Gastrocnemius medialis (tissue), 4 donors: ENCODE measurements at regions not wholly inside any gene's neighbourhood (a gene's known extent, or its start where the extent isn't known, plus 50 kb on each side); places are given as distances from the start of the nearest gene placed in this dataset.

ENCODE experiments used
- ATAC-seq, 2 donors: fragments of 150-250 bp; one replicate each; pipeline ENCODE4 v1.9.1; 2016
- DNase-seq, 2 donors: peaks; one replicate each; pipeline ENCODE4 v3.0.0-alpha.2; 2019
- H3K27ac ChIP-seq, 4 donors: fragments of 200-600 bp; sonication (generic); 1 replicate in 1 of 4; 2 replicates in 3 of 4; pipeline ENCODE4 v1.5.1; 2016 to 2018; ENCODE audit warnings: mild to moderate bottlenecking in 2 of 4, moderate library complexity in 1 of 4
- H3K27me3 ChIP-seq, 3 donors: fragments of 200-600 bp; sonication (generic) in 2 of 3; 1 replicate in 1 of 3; 2 replicates in 2 of 3; pipeline versions ENCODE4 v1.5.1 to v1.6.0; 2016 to 2019; ENCODE audit warnings: mild to moderate bottlenecking in 1 of 3, moderate library complexity in 1 of 3
- H3K36me3 ChIP-seq, 2 donors: fragments of 200-600 bp; sonication (generic) in 1 of 2; one replicate each; pipeline ENCODE4 v1.5.1; 2017 to 2018
- H3K4me1 ChIP-seq, 2 donors: fragments of 200-600 bp; sonication (generic) in 1 of 2; one replicate each; pipeline ENCODE4 v1.5.1; 2016 to 2017; ENCODE audit warnings: mild to moderate bottlenecking in 2 of 2
- H3K4me3 ChIP-seq, 4 donors: fragments of 200-600 bp; sonication (generic) in 3 of 4; 1 replicate in 1 of 4; 2 replicates in 3 of 4; pipeline ENCODE4 v1.5.1; 2016 to 2019; ENCODE audit warnings: mild to moderate bottlenecking in 2 of 4
- H3K9me3 ChIP-seq, 3 donors: fragments of 200-600 bp; sonication (generic) in 2 of 3; 1 replicate in 1 of 3; 2 replicates in 2 of 3; pipeline ENCODE4 v1.5.1; 2016 to 2019
- CTCF ChIP-seq, 5 experiments: fragments of 450-650 bp in 3 of 5; fragments of 200-600 bp in 2 of 5; sonication (generic) in 2 of 5; IDR thresholded peaks in 4 of 5; conservative IDR thresholded peaks in 1 of 5; 1 replicate in 4 of 5; 2 replicates in 1 of 5; pipeline ENCODE4 v1.5.1; 2016 to 2019; ENCODE audit warnings: antibody characterized with exemption in 5 of 5, mild to moderate bottlenecking in 3 of 5, moderate library complexity in 3 of 5
- POLR2A ChIP-seq, 2 donors: fragments of 450-650 bp; IDR thresholded peaks; one replicate each; pipeline ENCODE4 v1.6.1; 2017; ENCODE audit warnings: antibody characterized with exemption in 2 of 2, mild to moderate bottlenecking in 2 of 2, moderate library complexity in 2 of 2
- in situ Hi-C, 4 donors: fragments of 200-750 bp; cut with MboI; loops; one replicate each; pipeline versions ENCODE4 v1.15.0 to v1.8.0; 2017; ENCODE audit warnings: low sequenced_read_pairs in 4 of 4
- intact Hi-C: fragments of 100-400 bp; cut with DNase I; formaldehyde crosslinking; loops from one replicate; pipeline ENCODE4 v1.15.1; 2023; ENCODE audit warnings: low total_unique reads

GRCh38 chr10:90993340-90993739 is 72.5 kb upstream of the ANKRD1 start:
- Histone ChIP-seq H3K27me3 (no peaks in the 10 kb centered on the region), H3K27ac (no peak overlapping the region), H3K36me3 (no peaks in the 10 kb centered on the region), H3K4me3 (peak overlapping the region in 1 of 4 donors; percentile 4), H3K9me3 (no peaks in the 10 kb centered on the region), H3K4me1 (peaks cover 15 to 20% of the 10 kb centered on the region in 2 donors)
- DNase-seq (no peak), ATAC-seq (peak; percentile 62 to 72)
- intact Hi-C loops, result no loop called here
- in situ Hi-C loops, result no loop called here
- TF ChIP-seq CTCF (IDR thresholded peaks at IDR 0.05 in 4 of 5, conservative IDR thresholded peaks at IDR 0.05 in 1 of 5), result no peak
- TF ChIP-seq POLR2A (IDR thresholded peaks at IDR 0.05), result no peak

GRCh38 chr10:90997670-90998069 is 76.8 kb upstream of the ANKRD1 start:
- DNase-seq (no peak), ATAC-seq (no peak)
- Histone ChIP-seq H3K4me3 (no peak overlapping the region), H3K27ac (no peak overlapping the region), H3K4me1 (peaks cover 11 to 14% of the 10 kb centered on the region in 2 donors), H3K9me3 (no peaks in the 10 kb centered on the region), H3K36me3 (no peaks in the 10 kb centered on the region), H3K27me3 (no peaks in the 10 kb centered on the region)
- in situ Hi-C loops, result no loop called here
- intact Hi-C loops, result no loop called here
- TF ChIP-seq POLR2A (IDR thresholded peaks at IDR 0.05), result no peak
- TF ChIP-seq CTCF (IDR thresholded peaks at IDR 0.05 in 4 of 5, conservative IDR thresholded peaks at IDR 0.05 in 1 of 5), result no peak

GRCh38 chr10:90998733-90999511 is 78.0 kb upstream of the ANKRD1 start:
- no peak for ATAC-seq
- Histone ChIP-seq H3K9me3 (no peaks in the 10 kb centered on the region), H3K27me3 (no peaks in the 10 kb centered on the region), H3K27ac (no peak overlapping the region), H3K36me3 (no peaks in the 10 kb centered on the region), H3K4me1 (peaks cover 0 to 4% of the 10 kb centered on the region in 2 donors), H3K4me3 (no peak overlapping the region)
- in situ Hi-C loops, result no loop called here
- TF ChIP-seq CTCF (IDR thresholded peaks at IDR 0.05 in 4 of 5, conservative IDR thresholded peaks at IDR 0.05 in 1 of 5) (no peak), POLR2A (IDR thresholded peaks at IDR 0.05) (no peak)
- intact Hi-C loops, result no loop called here
- no peak for DNase-seq

- no peak overlapping the region for H3K4me3 ChIP-seq
- H3K27ac ChIP-seq, result no peak overlapping the region
- DNase-seq, result no peak
- in situ Hi-C loops (loop anchor here in 2 of 4 donors (10.0 kb wide), 2 partner anchors 85 to 245 kb away; no protein-coding TSS in a partner anchor), intact Hi-C loops (no loop called here)
- no peaks in the 10 kb centered on the region for H3K4me1 ChIP-seq
- ATAC-seq, result no peak
- H3K36me3 ChIP-seq, result no peaks in the 10 kb centered on the region
- TF ChIP-seq CTCF (IDR thresholded peaks at IDR 0.05 in 4 of 5, conservative IDR thresholded peaks at IDR 0.05 in 1 of 5) (no peak), POLR2A (IDR thresholded peaks at IDR 0.05) (no peak)
- no peaks in the 10 kb centered on the region for H3K27me3 ChIP-seq
- no peaks in the 10 kb centered on the region for H3K9me3 ChIP-seq
Measured at GRCh38 chr10:90999512-91000172, 78.8 kb upstream of the ANKRD1 start.
